Stimulated activated CD4-positive, alpha-beta T cell treated with anti-CD3 and anti-CD28 coated beads, Interleukin-15, amount 100 ng/mL, for 48 hours (primary cell): ENCODE measurements at regions not wholly inside any gene's neighbourhood (a gene's known extent, or its start where the extent isn't known, plus 50 kb on each side); places are given as distances from the start of the nearest gene placed in this dataset.

Experiments
- DNase-seq, 2 donors: peaks; one replicate each; pipeline ENCODE4 v3.0.0-alpha.2; 2020; ENCODE audit warnings: low read depth in 2 of 2

- no peak for DNase-seq
These were observed 133.9 kb upstream of the TPK1 start for GRCh38 chr7:144969787-144970186.

GRCh38 chr7:144960763-144961162, 124.9 kb upstream of the TPK1 start:
- DNase-seq = no peak

GRCh38 chr7:144957998-144958397, 122.1 kb upstream of the TPK1 start:
- DNase-seq = no peak

- DNase-seq = no peak
These were observed 119.6 kb upstream of the TPK1 start for GRCh38 chr7:144955422-144955821.

GRCh38 chr7:144941127-144941526, 105.3 kb upstream of the TPK1 start:
- DNase-seq = no peak

GRCh38 chr7:144937199-144937598, 101.3 kb upstream of the TPK1 start:
- no peak for DNase-seq

GRCh38 chr7:144936314-144936713, 100.5 kb upstream of the TPK1 start:
- no peak for DNase-seq

GRCh38 chr7:144910411-144910810, 74.6 kb upstream of the TPK1 start:
- DNase-seq = no peak

- no peak for DNase-seq
These were observed 73.2 kb upstream of the TPK1 start for GRCh38 chr7:144908943-144909556.

- DNase-seq = no peak
These were observed 72.5 kb upstream of the TPK1 start for GRCh38 chr7:144908324-144908723.

GRCh38 chr7:144907577-144907976, 71.7 kb upstream of the TPK1 start:
- DNase-seq = no peak

GRCh38 chr7:144903201-144903600, 67.3 kb upstream of the TPK1 start:
- DNase-seq = no peak

- DNase-seq = no peak
These were observed 56.9 kb upstream of the TPK1 start for GRCh38 chr7:144892761-144893160.
